Pancreas (tissue), 10 donors: ENCODE measurements at regions not wholly inside any gene's neighbourhood (a gene's known extent, or its start where the extent isn't known, plus 50 kb on each side); places are given as distances from the start of the nearest gene placed in this dataset.

Experiments
- ATAC-seq, 4 donors: fragments of 200-7000 bp; cut with Tn5 transposase; one replicate each; pipeline versions ENCODE4 v1.8.0 to v1.9.1; 2020; ENCODE audit warnings: mild to moderate bottlenecking in 4 of 4, moderate library complexity in 4 of 4
- DNase-seq, 6 donors: peaks; one replicate each; pipeline ENCODE4 v3.0.0-alpha.2; 2020
- FAIRE-seq: peaks from 2 replicates; lab custom pipeline; 2012; peaks lifted over from hg19 to GRCh38; lab: Jason Lieb, UNC
- H3K27ac ChIP-seq, 4 donors: fragments of 200-600 bp; sonication (generic); 1 replicate in 3 of 4; 2 replicates in 1 of 4; pipeline versions ENCODE4 v1.5.0 to v1.8.0; 2020
- H3K27me3 ChIP-seq, 4 donors: fragments of 200-600 bp; one replicate each; pipeline ENCODE4 v1.8.0; 2021
- H3K36me3 ChIP-seq, 3 donors: fragments of 200-600 bp; sonication (generic) in 1 of 3; one replicate each; pipeline versions ENCODE4 v1.5.0 to v1.8.0; 2020 to 2021
- H3K4me1 ChIP-seq, 3 donors: fragments of 200-600 bp; one replicate each; pipeline ENCODE4 v1.8.0; 2021
- H3K4me3 ChIP-seq, 4 donors: fragments of 200-600 bp; sonication (generic) in 2 of 4; one replicate each; pipeline versions ENCODE4 v1.5.0 to v1.8.0; 2020 to 2021
- H3K9me3 ChIP-seq, 4 donors: fragments of 200-600 bp; one replicate each; pipeline ENCODE4 v1.8.0; 2021
- WGBS, 2 donors: extraction: QIAGEN DNeasy Blood & Tissue Kit; methylation state at CpG; one replicate each; pipeline ENCODE4 v1.1.7; 2013; 5-methylcytosine and 5-hydroxymethylcytosine counted together
- intact Hi-C, 3 donors: fragments of 100-400 bp; cut with DNase I; formaldehyde crosslinking; loops; one replicate each; pipeline versions ENCODE4 v1.11.1 to v1.14.2; 2022
- TF ChIP-seq, protein P1 (sequence below), 4 donors: fragments of 200-600 bp; sonication (generic) in 3 of 4; IDR thresholded peaks; one replicate each; pipeline versions ENCODE4 v1.5.0 to v1.8.0; 2021; ENCODE audit warnings: antibody characterized with exemption in 4 of 4
- donor health status: healthy with polysubstance abuse.
- donor health status: DM: no; HTN: no; CAD: no; lungs with moderate emphysema.
- donor health status: DM: no; HTN: no; CAD: no.
- donor health status: control.
- donor health status: control.
- donor health status: Bipolar disorder and iron deficiency.
- donor health status: DM: yes; HTN: yes; CAD: no.
- donor health status: DM: no; HTN: no; CAD: no.
- donor health status: DM: no; HTN: no; CAD: no.
- donor health status: DM: yes; HTN: yes; CAD: no.

DNA sequence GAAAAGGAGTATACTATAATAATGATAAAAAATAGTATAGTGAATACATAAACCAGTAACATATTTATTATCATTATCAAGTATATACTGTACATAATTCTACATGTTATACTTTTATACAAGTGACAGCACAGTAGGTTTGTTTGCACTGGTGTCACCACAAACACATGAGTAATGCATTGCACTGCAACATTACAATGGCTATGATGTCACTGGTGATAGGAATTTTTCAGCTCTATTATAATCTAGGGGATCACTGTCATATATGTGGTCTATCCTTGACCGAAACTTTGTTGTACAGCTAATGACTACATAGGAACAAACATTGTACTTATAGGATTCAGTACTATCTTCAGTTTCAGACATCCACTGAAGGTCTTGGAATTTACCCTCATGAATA is 165.8 kb upstream of the SYT1 start:
- FAIRE-seq (no peak), DNase-seq (no peak), ATAC-seq (no peak)
- 91 to 94% methylated on average over 1 of the region's 1 CpG for WGBS, 2 donors
- no peaks in the 10 kb centered on the region for H3K4me1 ChIP-seq
- no peak overlapping the region for H3K4me3 ChIP-seq
- TF ChIP-seq, protein P1, sequence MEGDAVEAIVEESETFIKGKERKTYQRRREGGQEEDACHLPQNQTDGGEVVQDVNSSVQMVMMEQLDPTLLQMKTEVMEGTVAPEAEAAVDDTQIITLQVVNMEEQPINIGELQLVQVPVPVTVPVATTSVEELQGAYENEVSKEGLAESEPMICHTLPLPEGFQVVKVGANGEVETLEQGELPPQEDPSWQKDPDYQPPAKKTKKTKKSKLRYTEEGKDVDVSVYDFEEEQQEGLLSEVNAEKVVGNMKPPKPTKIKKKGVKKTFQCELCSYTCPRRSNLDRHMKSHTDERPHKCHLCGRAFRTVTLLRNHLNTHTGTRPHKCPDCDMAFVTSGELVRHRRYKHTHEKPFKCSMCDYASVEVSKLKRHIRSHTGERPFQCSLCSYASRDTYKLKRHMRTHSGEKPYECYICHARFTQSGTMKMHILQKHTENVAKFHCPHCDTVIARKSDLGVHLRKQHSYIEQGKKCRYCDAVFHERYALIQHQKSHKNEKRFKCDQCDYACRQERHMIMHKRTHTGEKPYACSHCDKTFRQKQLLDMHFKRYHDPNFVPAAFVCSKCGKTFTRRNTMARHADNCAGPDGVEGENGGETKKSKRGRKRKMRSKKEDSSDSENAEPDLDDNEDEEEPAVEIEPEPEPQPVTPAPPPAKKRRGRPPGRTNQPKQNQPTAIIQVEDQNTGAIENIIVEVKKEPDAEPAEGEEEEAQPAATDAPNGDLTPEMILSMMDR (IDR thresholded peaks at IDR 0.05): no peak
- H3K27ac ChIP-seq: no peak overlapping the region
- H3K9me3 ChIP-seq: no peaks in the 10 kb centered on the region
- no peaks in the 10 kb centered on the region for H3K36me3 ChIP-seq
- intact Hi-C loops: no loop called here
- H3K27me3 ChIP-seq: no peaks in the 10 kb centered on the region

DNA sequence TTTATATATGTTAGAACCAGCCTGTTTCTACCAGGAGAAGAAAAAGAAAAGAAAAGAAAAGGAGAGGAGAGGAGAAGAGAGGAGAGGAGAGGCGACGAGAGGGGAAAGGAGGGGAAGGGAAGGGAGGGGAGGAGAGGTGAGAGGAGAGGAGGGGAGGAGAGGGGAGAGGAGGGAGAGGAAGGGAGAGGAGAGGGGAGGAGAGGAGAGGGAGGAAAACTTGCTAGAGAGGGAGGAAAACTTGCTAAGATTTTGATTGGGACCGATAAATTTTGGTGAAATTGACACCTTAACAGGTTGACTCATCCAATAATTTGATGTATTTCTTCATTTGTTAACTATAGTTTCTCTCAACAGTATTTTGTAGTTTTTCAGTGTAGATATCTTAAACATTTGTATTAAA is 164.0 kb upstream of the SYT1 start:
- no peak for FAIRE-seq
- no peaks in the 10 kb centered on the region for H3K9me3 ChIP-seq
- H3K4me1 ChIP-seq: no peaks in the 10 kb centered on the region
- H3K36me3 ChIP-seq: no peaks in the 10 kb centered on the region
- no peak for DNase-seq
- H3K27me3 ChIP-seq: no peaks in the 10 kb centered on the region
- no peak overlapping the region for H3K27ac ChIP-seq
- intact Hi-C loops: no loop called here
- H3K4me3 ChIP-seq: no peak overlapping the region
- ATAC-seq: no peak
- TF ChIP-seq, protein P1 (IDR thresholded peaks at IDR 0.05): no peak
- 70 to 76% methylated on average over 3 of the region's 3 CpGs for WGBS, 2 donors

- WGBS, 2 donors: 37 to 43% methylated on average over 3 of the region's 3 CpGs
- DNase-seq: no peak
- H3K36me3 ChIP-seq: no peaks in the 10 kb centered on the region
- no peak overlapping the region for H3K27ac ChIP-seq
- H3K4me1 ChIP-seq: no peaks in the 10 kb centered on the region
- intact Hi-C loops: no loop called here
- TF ChIP-seq, protein P1 (IDR thresholded peaks at IDR 0.05): no peak
- no peaks in the 10 kb centered on the region for H3K9me3 ChIP-seq
- no peak for FAIRE-seq
- ATAC-seq: no peak
- no peak overlapping the region for H3K4me3 ChIP-seq
- H3K27me3 ChIP-seq: no peaks in the 10 kb centered on the region
Measured at GRCh38 chr12:78703820-78704525, 160.6 kb upstream of the SYT1 start.

DNA sequence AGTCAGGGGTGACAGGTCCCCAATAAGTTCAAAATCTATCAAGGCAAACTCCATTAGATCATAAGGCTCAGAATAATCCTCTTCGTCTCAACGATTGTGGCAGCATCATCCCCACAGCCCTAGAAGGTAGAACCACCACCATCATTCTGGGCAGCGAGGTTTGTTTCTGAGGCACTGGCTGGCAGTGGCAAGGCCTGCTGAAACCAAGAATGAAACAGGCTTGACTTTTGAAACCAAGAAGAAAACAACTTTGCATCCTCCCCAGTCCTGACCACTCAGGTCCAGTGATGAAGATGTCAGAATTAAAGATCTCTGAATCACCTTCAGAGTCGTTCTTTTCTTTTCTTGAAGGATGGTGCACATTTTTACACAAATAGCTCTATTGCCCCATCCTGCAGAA is 152.6 kb upstream of the SYT1 start:
- Histone ChIP-seq H3K27ac (no peak overlapping the region), H3K4me3 (no peak overlapping the region), H3K9me3 (no peaks in the 10 kb centered on the region), H3K27me3 (no peaks in the 10 kb centered on the region), H3K4me1 (no peaks in the 10 kb centered on the region), H3K36me3 (no peaks in the 10 kb centered on the region)
- intact Hi-C loops: no loop called here
- no peak for ATAC-seq
- TF ChIP-seq, protein P1 (IDR thresholded peaks at IDR 0.05): no peak
- 77 to 83% methylated on average over 4 of the region's 4 CpGs for WGBS, 2 donors
- FAIRE-seq: no peak
- DNase-seq: no peak

GRCh38 chr12:78712834-78713481 is 151.6 kb upstream of the SYT1 start:
- intact Hi-C loops: no loop called here
- TF ChIP-seq, protein P1 (IDR thresholded peaks at IDR 0.05): no peak
- no peaks in the 10 kb centered on the region for H3K4me1 ChIP-seq
- ATAC-seq: no peak
- no peak overlapping the region for H3K27ac ChIP-seq
- no peaks in the 10 kb centered on the region for H3K9me3 ChIP-seq
- no peak for FAIRE-seq
- H3K27me3 ChIP-seq: no peaks in the 10 kb centered on the region
- H3K36me3 ChIP-seq: no peaks in the 10 kb centered on the region
- no peak for DNase-seq
- no peak overlapping the region for H3K4me3 ChIP-seq
- WGBS, 2 donors: 77 to 79% methylated on average over 4 of the region's 4 CpGs
